NCI-H187 treated with DMSO at 0.1 percent for 48 hours (cell line): ENCODE measurements at regions not wholly inside any gene's neighbourhood (a gene's known extent, or its start where the extent isn't known, plus 50 kb on each side); places are given as distances from the start of the nearest gene placed in this dataset.

Experiments
- DNase-seq: peaks from one replicate; lab custom pipeline; 2025; lab: John Stamatoyannopoulos, UW

- no peak for DNase-seq
Observed at GRCh38 chr3:25099666-25100065, 328.4 kb upstream of the RARB start.

GRCh38 chr3:25103391-25103790 is 324.7 kb upstream of the RARB start:
- no peak for DNase-seq

- no peak for DNase-seq
Observed at GRCh38 chr3:25107918-25108617, 320.0 kb upstream of the RARB start.

GRCh38 chr3:25110642-25111041 is 317.4 kb upstream of the RARB start:
- no peak for DNase-seq

GRCh38 chr3:25113891-25114290 is 314.2 kb upstream of the RARB start:
- no peak for DNase-seq

- DNase-seq: no peak
Observed at GRCh38 chr3:25114532-25114931, 313.5 kb upstream of the RARB start.

GRCh38 chr3:25117005-25117593 is 311.0 kb upstream of the RARB start:
- DNase-seq: no peak

- DNase-seq: no peak
Observed at GRCh38 chr3:25119682-25120081, 308.4 kb upstream of the RARB start.

- DNase-seq: no peak
Observed at GRCh38 chr3:25120665-25121064, 307.4 kb upstream of the RARB start.

GRCh38 chr3:25125201-25125600 is 302.9 kb upstream of the RARB start:
- no peak for DNase-seq

- no peak for DNase-seq
Observed at GRCh38 chr3:25128735-25129134, 299.3 kb upstream of the RARB start.

- DNase-seq: no peak
Observed at GRCh38 chr3:25130724-25131520, 297.1 kb upstream of the RARB start.

- no peak for DNase-seq
Observed at GRCh38 chr3:25133588-25133987, 294.5 kb upstream of the RARB start.

- no peak for DNase-seq
Observed at GRCh38 chr3:25137606-25138005, 290.5 kb upstream of the RARB start.

- DNase-seq: no peak
Observed at GRCh38 chr3:25139267-25139666, 288.8 kb upstream of the RARB start.

GRCh38 chr3:25142609-25143355 is 285.3 kb upstream of the RARB start:
- DNase-seq: no peak

- DNase-seq: no peak
Observed at GRCh38 chr3:25143356-25144025, 284.6 kb upstream of the RARB start.

- DNase-seq: no peak
Observed at GRCh38 chr3:25144430-25144829, 283.6 kb upstream of the RARB start.

GRCh38 chr3:25145176-25145575 is 282.9 kb upstream of the RARB start:
- DNase-seq: no peak

GRCh38 chr3:25150199-25150598 is 277.9 kb upstream of the RARB start:
- no peak for DNase-seq

GRCh38 chr3:25151281-25151902 is 276.7 kb upstream of the RARB start:
- no peak for DNase-seq
